Right lobe of liver (tissue), 6 donors: ENCODE measurements at regions not wholly inside any gene's neighbourhood (a gene's known extent, or its start where the extent isn't known, plus 50 kb on each side); places are given as distances from the start of the nearest gene placed in this dataset.
A peak's percentile ranks its signal among the peaks of the same experiment; 100 is the strongest.

Experiments
- ATAC-seq, 4 donors: fragments of 200-7000 bp; cut with Tn5 transposase; one replicate each; pipeline ENCODE4 v1.9.1; 2020; ENCODE audit warnings: mild to moderate bottlenecking in 4 of 4, moderate library complexity in 4 of 4
- DNase-seq, 3 donors: peaks; one replicate each; pipeline ENCODE4 v3.0.0-alpha.2; 2020
- H3K27ac ChIP-seq, 3 donors: fragments of 200-600 bp; one replicate each; pipeline ENCODE4 v1.8.0; 2022
- H3K27me3 ChIP-seq, 2 donors: fragments of 200-600 bp; one replicate each; pipeline ENCODE4 v1.8.0; 2022
- H3K36me3 ChIP-seq, 4 donors: fragments of 200-600 bp; sonication (generic) in 1 of 4; one replicate each; pipeline versions ENCODE4 v1.5.1 to v1.8.0; 2017 to 2022; ENCODE audit warnings: control low read depth in 1 of 4
- H3K4me1 ChIP-seq, 4 donors: fragments of 200-600 bp; sonication (generic) in 1 of 4; one replicate each; pipeline versions ENCODE4 v1.5.1 to v1.8.0; 2017 to 2022; ENCODE audit warnings: control low read depth in 1 of 4
- H3K4me3 ChIP-seq, 3 donors: fragments of 200-600 bp; one replicate each; pipeline ENCODE4 v1.8.0; 2022
- H3K9me3 ChIP-seq, 4 donors: fragments of 200-600 bp; sonication (generic) in 1 of 4; one replicate each; pipeline versions ENCODE4 v1.5.1 to v1.8.0; 2017 to 2022; ENCODE audit warnings: control low read depth in 1 of 4
- POLR2A ChIP-seq: fragments of 450-650 bp; IDR thresholded peaks from one replicate; pipeline ENCODE4 v1.6.1; 2017; ENCODE audit warnings: antibody characterized with exemption, mild to moderate bottlenecking
- WGBS: methylation state at CpG from one replicate; pipeline ENCODE4 v1.1.6; 2018; ENCODE audit warnings: low coverage, low lambda C conversion rate; ENCODE audit not compliant: insufficient coverage; ENCODE audit errors: missing lambda C conversion rate; 5-methylcytosine and 5-hydroxymethylcytosine counted together
- intact Hi-C, 2 donors: fragments of 100-400 bp; cut with DNase I; formaldehyde crosslinking; loops; one replicate each; pipeline versions ENCODE4 v1.11.2 to v1.14.1; 2022
- TF ChIP-seq, protein P1 (sequence below), 4 donors: fragments of 200-600 bp in 3 of 4; fragments of 450-650 bp in 1 of 4; IDR thresholded peaks; one replicate each; pipeline versions ENCODE4 v1.5.1 to v1.8.0; 2016 to 2022; ENCODE audit warnings: antibody characterized with exemption in 4 of 4, mild to moderate bottlenecking in 2 of 4
- donor health status: DM: no; HTN: yes; CAD: no.
- donor health status: DM: no; HTN: no; CAD: no.
- donor health status: DM: no; HTN: no; CAD: no.
- donor health status: DM: no; HTN: yes; CAD: no.
- donor health status: DM: no; HTN: yes; CAD: no.

DNA sequence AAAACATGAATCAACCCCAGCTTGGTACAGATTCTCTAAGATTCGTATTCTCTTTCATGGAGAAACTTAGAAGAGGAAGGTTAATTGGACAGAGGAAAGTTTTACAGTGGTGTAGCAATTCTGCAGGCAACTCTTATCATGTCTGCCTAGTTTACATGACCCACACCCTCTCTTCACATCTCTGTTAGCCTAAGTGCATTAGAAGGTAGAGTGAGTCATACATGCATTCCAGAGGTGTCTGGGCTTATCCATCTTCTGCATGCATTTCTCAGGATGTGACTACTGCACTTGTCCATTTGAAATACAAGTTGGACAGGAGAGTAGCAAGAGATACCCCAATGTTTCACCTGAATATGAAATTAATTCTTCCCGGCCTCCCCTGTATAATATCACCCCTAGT, 578.4 kb upstream of the NCAM2 start:
- ATAC-seq (no peak), DNase-seq (no peak)
- intact Hi-C loops = no loop called here
- no peak for TF ChIP-seq POLR2A
- TF ChIP-seq, protein P1, sequence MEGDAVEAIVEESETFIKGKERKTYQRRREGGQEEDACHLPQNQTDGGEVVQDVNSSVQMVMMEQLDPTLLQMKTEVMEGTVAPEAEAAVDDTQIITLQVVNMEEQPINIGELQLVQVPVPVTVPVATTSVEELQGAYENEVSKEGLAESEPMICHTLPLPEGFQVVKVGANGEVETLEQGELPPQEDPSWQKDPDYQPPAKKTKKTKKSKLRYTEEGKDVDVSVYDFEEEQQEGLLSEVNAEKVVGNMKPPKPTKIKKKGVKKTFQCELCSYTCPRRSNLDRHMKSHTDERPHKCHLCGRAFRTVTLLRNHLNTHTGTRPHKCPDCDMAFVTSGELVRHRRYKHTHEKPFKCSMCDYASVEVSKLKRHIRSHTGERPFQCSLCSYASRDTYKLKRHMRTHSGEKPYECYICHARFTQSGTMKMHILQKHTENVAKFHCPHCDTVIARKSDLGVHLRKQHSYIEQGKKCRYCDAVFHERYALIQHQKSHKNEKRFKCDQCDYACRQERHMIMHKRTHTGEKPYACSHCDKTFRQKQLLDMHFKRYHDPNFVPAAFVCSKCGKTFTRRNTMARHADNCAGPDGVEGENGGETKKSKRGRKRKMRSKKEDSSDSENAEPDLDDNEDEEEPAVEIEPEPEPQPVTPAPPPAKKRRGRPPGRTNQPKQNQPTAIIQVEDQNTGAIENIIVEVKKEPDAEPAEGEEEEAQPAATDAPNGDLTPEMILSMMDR (IDR thresholded peaks at IDR 0.05) = no peak
- Histone ChIP-seq H3K9me3 (no peaks in the 10 kb centered on the region), H3K27ac (no peak overlapping the region), H3K4me3 (no peak overlapping the region), H3K27me3 (no peaks in the 10 kb centered on the region), H3K36me3 (no peaks in the 10 kb centered on the region), H3K4me1 (no peaks in the 10 kb centered on the region)
- 48% methylated on average over 2 of the region's 2 CpGs for WGBS

DNA sequence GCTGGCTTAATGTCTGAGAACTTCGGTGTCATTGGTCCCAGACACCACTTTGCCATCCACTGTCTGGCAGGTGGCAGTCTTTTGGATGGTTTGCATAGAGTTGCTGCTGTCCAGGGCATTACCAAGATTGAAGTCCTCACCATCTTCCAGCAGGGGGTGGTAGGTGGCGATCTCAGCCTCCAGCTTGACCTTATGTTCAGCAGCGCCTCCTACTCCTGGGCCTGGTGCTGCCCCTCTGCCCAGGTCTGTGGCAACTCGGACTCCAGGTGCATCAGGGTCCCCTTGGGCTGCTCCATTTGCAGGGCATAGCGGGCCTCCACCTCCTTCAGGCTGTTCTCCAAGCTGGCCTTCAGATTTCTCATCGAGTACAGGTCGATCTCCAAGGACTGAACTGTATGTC, 573.3 kb upstream of the NCAM2 start:
- ATAC-seq (no peak), DNase-seq (no peak)
- no peak overlapping the region for H3K27ac ChIP-seq
- intact Hi-C loops = no loop called here
- no peaks in the 10 kb centered on the region for H3K36me3 ChIP-seq
- no peaks in the 10 kb centered on the region for H3K9me3 ChIP-seq
- TF ChIP-seq POLR2A = no peak
- TF ChIP-seq, protein P1 (IDR thresholded peaks at IDR 0.05) = no peak
- WGBS = 70% methylated on average over 2 of the region's 7 CpGs
- H3K4me3 ChIP-seq = no peak overlapping the region
- H3K4me1 ChIP-seq = no peaks in the 10 kb centered on the region
- no peaks in the 10 kb centered on the region for H3K27me3 ChIP-seq

DNA sequence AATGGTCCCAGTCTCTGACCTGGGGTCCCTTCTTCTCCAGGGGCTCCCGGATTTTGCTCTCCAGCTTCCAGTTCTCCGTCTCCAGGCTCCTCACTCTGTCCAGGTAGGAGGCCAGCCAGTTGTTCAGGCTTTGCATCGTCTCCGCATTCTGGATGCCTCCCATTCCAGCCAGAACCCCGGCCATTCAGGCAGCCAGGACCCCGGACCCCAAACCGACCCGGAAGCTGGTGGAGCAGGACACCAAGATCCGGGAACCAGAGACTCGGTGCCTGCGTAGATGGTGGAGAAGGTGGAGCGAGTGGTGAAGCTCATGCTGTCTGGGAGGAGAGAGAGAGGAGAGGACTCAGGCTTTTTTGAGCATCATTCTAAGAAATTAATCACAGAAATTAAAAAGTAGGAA, 572.4 kb upstream of the NCAM2 start:
- no peak overlapping the region for H3K27ac ChIP-seq
- intact Hi-C loops = no loop called here
- H3K4me1 ChIP-seq = no peaks in the 10 kb centered on the region
- TF ChIP-seq, protein P1 (IDR thresholded peaks at IDR 0.05) = no peak
- TF ChIP-seq POLR2A = no peak
- no peak overlapping the region for H3K4me3 ChIP-seq
- H3K36me3 ChIP-seq = no peaks in the 10 kb centered on the region
- DNase-seq (no peak), ATAC-seq (no peak)
- H3K9me3 ChIP-seq = no peaks in the 10 kb centered on the region
- H3K27me3 ChIP-seq = no peaks in the 10 kb centered on the region
- 55% methylated on average over 12 of the region's 12 CpGs for WGBS

DNA sequence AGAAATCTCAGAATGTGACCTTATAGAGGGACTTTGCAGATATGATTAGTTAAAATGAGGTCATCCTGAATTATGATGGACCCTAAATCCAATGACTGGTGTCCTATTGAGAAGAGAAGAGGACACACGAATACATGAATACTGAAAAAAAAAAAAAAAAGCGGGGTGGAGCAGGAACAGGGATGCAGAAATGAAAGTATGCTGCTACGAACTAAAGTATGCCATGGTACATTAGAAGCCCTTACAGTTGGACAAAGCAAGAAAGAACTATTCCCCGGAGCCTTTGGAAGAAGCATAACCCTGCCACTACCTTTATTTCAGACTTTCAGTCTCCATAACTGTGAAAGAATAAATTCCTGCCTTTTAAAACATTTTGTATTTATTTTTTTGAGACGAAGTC, 557.9 kb upstream of the NCAM2 start:
- Histone ChIP-seq H3K4me1 (no peaks in the 10 kb centered on the region), H3K27me3 (no peaks in the 10 kb centered on the region), H3K27ac (no peak overlapping the region), H3K36me3 (no peaks in the 10 kb centered on the region), H3K9me3 (no peaks in the 10 kb centered on the region), H3K4me3 (no peak overlapping the region)
- DNase-seq (no peak), ATAC-seq (no peak)
- WGBS = 60% methylated on average over 5 of the region's 5 CpGs
- intact Hi-C loops = no loop called here
- TF ChIP-seq, protein P1 (IDR thresholded peaks at IDR 0.05) = no peak
- TF ChIP-seq POLR2A = no peak

DNA sequence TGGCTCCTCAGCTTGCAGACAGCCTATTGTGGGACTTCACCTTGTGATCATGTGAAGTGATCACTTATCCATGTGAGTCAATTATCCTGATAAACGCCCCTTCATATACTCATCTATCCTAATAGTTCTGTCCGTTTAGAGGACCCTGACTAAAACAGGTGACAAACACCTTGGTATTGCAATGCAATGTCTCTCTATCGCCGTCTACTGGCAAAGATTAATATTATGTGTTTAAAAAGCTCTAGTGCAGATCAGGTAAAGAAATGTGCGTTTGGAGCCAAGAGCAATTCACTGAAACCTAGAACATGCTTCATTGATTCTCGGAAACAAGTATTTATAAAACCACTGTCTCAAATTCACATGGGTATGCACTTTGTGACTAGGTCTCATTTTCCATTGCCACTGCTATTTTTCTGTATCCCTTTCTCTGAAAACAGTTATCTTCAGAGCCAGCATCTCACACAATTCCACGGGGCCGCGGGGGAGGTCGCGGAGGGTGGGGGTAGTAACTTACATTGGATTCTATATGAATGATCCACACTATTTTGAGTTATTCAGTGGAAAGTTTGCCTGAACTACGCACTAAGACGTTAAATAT, 554.6 kb upstream of the NCAM2 start:
- no peaks in the 10 kb centered on the region for H3K4me1 ChIP-seq
- H3K27me3 ChIP-seq = no peaks in the 10 kb centered on the region
- H3K36me3 ChIP-seq = no peaks in the 10 kb centered on the region
- no peak overlapping the region for H3K4me3 ChIP-seq
- ATAC-seq = peak in 2 of 4 donors; percentile 33 to 35
- intact Hi-C loops = no loop called here
- DNase-seq = no peak
- WGBS = 58% methylated on average over 13 of the region's 13 CpGs
- H3K27ac ChIP-seq = no peak overlapping the region
- no peaks in the 10 kb centered on the region for H3K9me3 ChIP-seq
- TF ChIP-seq, protein P1 (IDR thresholded peaks at IDR 0.05) = peak; percentile 42 to 56 (median 49)
- no peak for TF ChIP-seq POLR2A
